CD4-positive, alpha-beta memory T cell (primary cell): ENCODE measurements at regions not wholly inside any gene's neighbourhood (a gene's known extent, or its start where the extent isn't known, plus 50 kb on each side); places are given as distances from the start of the nearest gene placed in this dataset.

Experiments
- CTCF ChIA-PET: fragments of 350-600 bp; sonication (Branson Sonifier 250); formaldehyde crosslinking; loops from one replicate; lab custom pipeline; 2021; ENCODE audit warnings: inconsistent platforms; ENCODE audit not compliant: partially characterized antibody; lab: Charles Lee
- POLR2A ChIA-PET: fragments of 350-600 bp; sonication (Branson Sonifier 250); formaldehyde crosslinking; loops from one replicate; lab custom pipeline; 2021; ENCODE audit not compliant: partially characterized antibody; lab: Charles Lee
- DNase-seq, 5 donors: peaks; one replicate each; pipeline versions ENCODE4 v3.0.0 to v3.0.0-alpha.2; 2020 to 2022; ENCODE audit warnings: mixed read lengths in 1 of 5
- H3K27ac ChIP-seq: one replicate; pipeline ENCODE4 v1.7.0; 2013; ENCODE audit warnings: low read depth, low read length
- H3K27me3 ChIP-seq: 2 replicates; pipeline ENCODE4 v1.7.0; 2013; ENCODE audit warnings: mild to moderate bottlenecking, low read length, moderate library complexity; ENCODE audit not compliant: insufficient read depth
- H3K36me3 ChIP-seq: 2 replicates; pipeline ENCODE4 v1.7.0; 2013; ENCODE audit warnings: mild to moderate bottlenecking, low read length, moderate library complexity; ENCODE audit not compliant: insufficient read depth
- H3K4me1 ChIP-seq: 2 replicates; pipeline ENCODE4 v1.7.0; 2013; ENCODE audit warnings: mild to moderate bottlenecking, low read length, moderate library complexity; ENCODE audit not compliant: insufficient read depth
- H3K4me3 ChIP-seq, 2 donors: one replicate each; pipeline ENCODE4 v1.7.0; 2013; ENCODE audit warnings: low read length in 2 of 2, mild to moderate bottlenecking in 1 of 2
- H3K9me3 ChIP-seq, 2 donors: one replicate each; pipeline ENCODE4 v1.7.0; 2013; ENCODE audit warnings: low read length in 2 of 2, control low read depth in 1 of 2; ENCODE audit not compliant: control insufficient read depth in 1 of 2
- H3K27ac Mint-ChIP-seq, 7 donors: one replicate each; pipeline ENCODE4 v1.8.0; 2020 to 2021; ENCODE audit warnings: mixed read lengths in 7 of 7, mild to moderate bottlenecking in 6 of 7, inconsistent platforms in 3 of 7, moderate library complexity in 3 of 7
- H3K27me3 Mint-ChIP-seq, 2 donors: one replicate each; pipeline ENCODE4 v1.8.0; 2020 to 2021; ENCODE audit warnings: mixed read lengths in 2 of 2
- H3K36me3 Mint-ChIP-seq, 2 donors: one replicate each; pipeline ENCODE4 v1.8.0; 2020 to 2021; ENCODE audit warnings: mixed read lengths in 2 of 2, inconsistent platforms in 1 of 2, mild to moderate bottlenecking in 1 of 2
- H3K4me1 Mint-ChIP-seq, 4 donors: one replicate each; pipeline ENCODE4 v1.8.0; 2020 to 2021; ENCODE audit warnings: mixed read lengths in 4 of 4, mild to moderate bottlenecking in 1 of 4
- H3K4me3 Mint-ChIP-seq, 8 donors: one replicate each; pipeline ENCODE4 v1.8.0; 2020 to 2021; ENCODE audit warnings: mixed read lengths in 8 of 8, mild to moderate bottlenecking in 7 of 8, moderate library complexity in 6 of 8, inconsistent platforms in 3 of 8
- H3K9me3 Mint-ChIP-seq, 8 donors: one replicate each; pipeline ENCODE4 v1.8.0; 2020 to 2021; ENCODE audit warnings: mixed read lengths in 8 of 8, mild to moderate bottlenecking in 5 of 8, inconsistent platforms in 3 of 8, moderate library complexity in 1 of 8
- intact Hi-C: fragments of 100-400 bp; cut with micrococcal nuclease; formaldehyde crosslinking; loops from one replicate; pipeline ENCODE4 v1.15.1; 2023

GRCh38 chr2:67669168-67669567 lies 272.0 kb downstream of the ETAA1 start:
- Mint-ChIP-seq H3K36me3 (no peaks in the 10 kb centered on the region), H3K4me3 (no peak overlapping the region), H3K9me3 (peaks cover 0 to 2% (median 0%) of the 10 kb centered on the region in 8 donors), H3K4me1 (no peaks in the 10 kb centered on the region), H3K27ac (no peak overlapping the region), H3K27me3 (peaks cover 0 to 3% of the 10 kb centered on the region in 2 donors)
- Histone ChIP-seq H3K4me3 (no peak overlapping the region), H3K36me3 (no peaks in the 10 kb centered on the region), H3K4me1 (no peaks in the 10 kb centered on the region), H3K27ac (no peak overlapping the region), H3K27me3 (no peaks in the 10 kb centered on the region), H3K9me3 (no peaks in the 10 kb centered on the region)
- intact Hi-C loops = no loop called here
- ChIA-PET CTCF (no interaction called here), POLR2A (no interaction called here)
- DNase-seq = no peak

GRCh38 chr2:67669766-67670165 lies 272.6 kb downstream of the ETAA1 start:
- DNase-seq = no peak
- no peaks in the 10 kb centered on the region for H3K9me3 ChIP-seq
- intact Hi-C loops = no loop called here
- CTCF ChIA-PET = no interaction called here
- no peak overlapping the region for H3K27ac ChIP-seq
- H3K4me1 ChIP-seq = no peaks in the 10 kb centered on the region
- Mint-ChIP-seq H3K4me1 (no peaks in the 10 kb centered on the region), H3K4me3 (no peak overlapping the region), H3K9me3 (peaks cover 0 to under 1% (median 0%) of the 10 kb centered on the region in 8 donors), H3K27me3 (peaks cover 0 to 3% of the 10 kb centered on the region in 2 donors), H3K36me3 (no peaks in the 10 kb centered on the region), H3K27ac (no peak overlapping the region)
- POLR2A ChIA-PET = no interaction called here
- H3K4me3 ChIP-seq = no peak overlapping the region
- H3K36me3 ChIP-seq = no peaks in the 10 kb centered on the region
- no peaks in the 10 kb centered on the region for H3K27me3 ChIP-seq

- CTCF ChIA-PET = no interaction called here
- Mint-ChIP-seq H3K27ac (no peak overlapping the region), H3K9me3 (no peaks in the 10 kb centered on the region), H3K4me3 (no peak overlapping the region), H3K36me3 (no peaks in the 10 kb centered on the region), H3K27me3 (peaks cover 0 to 1% of the 10 kb centered on the region in 2 donors), H3K4me1 (no peaks in the 10 kb centered on the region)
- Histone ChIP-seq H3K36me3 (no peaks in the 10 kb centered on the region), H3K27ac (no peak overlapping the region), H3K4me3 (no peak overlapping the region), H3K9me3 (no peaks in the 10 kb centered on the region), H3K27me3 (no peaks in the 10 kb centered on the region), H3K4me1 (no peaks in the 10 kb centered on the region)
- DNase-seq = no peak
- POLR2A ChIA-PET = no interaction called here
- intact Hi-C loops = no loop called here
Observed at GRCh38 chr2:67670747-67671183, 273.6 kb downstream of the ETAA1 start.

- no peaks in the 10 kb centered on the region for H3K9me3 Mint-ChIP-seq
- H3K4me1 Mint-ChIP-seq = no peaks in the 10 kb centered on the region
- H3K27ac ChIP-seq = no peak overlapping the region
- intact Hi-C loops = no loop called here
- no peak overlapping the region for H3K27ac Mint-ChIP-seq
- no peak overlapping the region for H3K4me3 Mint-ChIP-seq
- no peaks in the 10 kb centered on the region for H3K4me1 ChIP-seq
- H3K4me3 ChIP-seq = no peak overlapping the region
- POLR2A ChIA-PET = no interaction called here
- DNase-seq = no peak
- H3K36me3 Mint-ChIP-seq = no peaks in the 10 kb centered on the region
- H3K27me3 ChIP-seq = no peaks in the 10 kb centered on the region
- peaks cover 0 to 1% of the 10 kb centered on the region in 2 donors for H3K27me3 Mint-ChIP-seq
- CTCF ChIA-PET = no interaction called here
- no peaks in the 10 kb centered on the region for H3K9me3 ChIP-seq
- H3K36me3 ChIP-seq = no peaks in the 10 kb centered on the region
Observed at GRCh38 chr2:67671464-67672450, 274.6 kb downstream of the ETAA1 start.

- no peaks in the 10 kb centered on the region for H3K27me3 ChIP-seq
- intact Hi-C loops = no loop called here
- no peak overlapping the region for H3K4me3 Mint-ChIP-seq
- no peaks in the 10 kb centered on the region for H3K36me3 ChIP-seq
- ChIA-PET POLR2A (no interaction called here), CTCF (no interaction called here)
- no peaks in the 10 kb centered on the region for H3K27me3 Mint-ChIP-seq
- no peaks in the 10 kb centered on the region for H3K4me1 Mint-ChIP-seq
- H3K4me1 ChIP-seq = no peaks in the 10 kb centered on the region
- peaks cover 0 to 5% (median 0%) of the 10 kb centered on the region in 8 donors for H3K9me3 Mint-ChIP-seq
- H3K36me3 Mint-ChIP-seq = no peaks in the 10 kb centered on the region
- no peak for DNase-seq
- no peaks in the 10 kb centered on the region for H3K9me3 ChIP-seq
- H3K27ac Mint-ChIP-seq = no peak overlapping the region
- H3K4me3 ChIP-seq = no peak overlapping the region
- no peak overlapping the region for H3K27ac ChIP-seq
Observed at GRCh38 chr2:67674668-67675067, 277.5 kb downstream of the ETAA1 start.

- H3K9me3 Mint-ChIP-seq = peaks cover 0 to 4% (median 0%) of the 10 kb centered on the region in 8 donors
- POLR2A ChIA-PET = no interaction called here
- H3K36me3 Mint-ChIP-seq = no peaks in the 10 kb centered on the region
- H3K9me3 ChIP-seq = no peaks in the 10 kb centered on the region
- H3K27me3 ChIP-seq = no peaks in the 10 kb centered on the region
- H3K27ac ChIP-seq = no peak overlapping the region
- intact Hi-C loops = no loop called here
- DNase-seq = no peak
- CTCF ChIA-PET = no interaction called here
- no peaks in the 10 kb centered on the region for H3K27me3 Mint-ChIP-seq
- no peak overlapping the region for H3K4me3 Mint-ChIP-seq
- H3K4me3 ChIP-seq = no peak overlapping the region
- H3K27ac Mint-ChIP-seq = no peak overlapping the region
- H3K36me3 ChIP-seq = no peaks in the 10 kb centered on the region
- no peaks in the 10 kb centered on the region for H3K4me1 Mint-ChIP-seq
- H3K4me1 ChIP-seq = no peaks in the 10 kb centered on the region
Observed at GRCh38 chr2:67684991-67685390, 287.9 kb downstream of the ETAA1 start.

- DNase-seq = no peak
- Histone ChIP-seq H3K9me3 (no peaks in the 10 kb centered on the region), H3K4me1 (no peaks in the 10 kb centered on the region), H3K27me3 (no peaks in the 10 kb centered on the region), H3K36me3 (no peaks in the 10 kb centered on the region), H3K27ac (no peak overlapping the region), H3K4me3 (no peak overlapping the region)
- CTCF ChIA-PET = no interaction called here
- Mint-ChIP-seq H3K36me3 (no peaks in the 10 kb centered on the region), H3K27me3 (no peaks in the 10 kb centered on the region), H3K4me3 (no peak overlapping the region), H3K27ac (no peak overlapping the region), H3K9me3 (peaks cover 0 to 4% (median 0%) of the 10 kb centered on the region in 8 donors), H3K4me1 (no peaks in the 10 kb centered on the region)
- intact Hi-C loops = no loop called here
- POLR2A ChIA-PET = no interaction called here
Observed at GRCh38 chr2:67686254-67686653, 289.1 kb downstream of the ETAA1 start.
